ENCODE measurements at regions not wholly inside any gene's neighbourhood (a gene's known extent, or its start where the extent isn't known, plus 50 kb on each side); places are given as distances from the start of the nearest gene placed in this dataset.
A peak's percentile ranks its signal among the peaks of the same experiment; 100 is the strongest.

DNA sequence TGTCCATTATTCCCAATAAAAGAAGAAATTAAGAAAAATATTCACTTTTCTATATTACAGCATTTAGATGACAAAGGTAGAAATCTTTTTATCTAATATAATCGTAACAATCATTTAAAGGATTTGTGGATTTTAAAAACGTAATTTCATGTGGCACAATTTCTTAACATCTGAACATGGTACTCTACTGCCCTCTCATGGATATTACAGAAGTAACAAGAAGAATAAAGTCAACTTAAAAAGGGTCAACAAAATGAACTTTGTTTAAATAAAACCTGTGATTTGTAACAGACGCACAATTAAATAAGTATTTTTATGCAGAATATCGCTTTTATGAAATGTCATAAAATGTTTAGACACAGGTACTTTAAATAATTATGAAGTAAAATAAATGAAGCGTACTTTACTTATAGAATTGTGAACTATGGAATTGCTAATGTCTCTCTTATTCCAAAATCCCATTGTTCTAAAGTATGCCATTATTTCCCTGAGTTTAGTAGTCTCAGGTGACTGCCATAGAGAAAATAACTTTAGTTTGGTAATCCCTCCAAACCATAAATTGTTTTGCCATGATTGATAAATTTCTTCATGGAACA is 366.8 kb upstream of the ZNF385D start:
- peak; percentile 37 for DNase-seq

DNA sequence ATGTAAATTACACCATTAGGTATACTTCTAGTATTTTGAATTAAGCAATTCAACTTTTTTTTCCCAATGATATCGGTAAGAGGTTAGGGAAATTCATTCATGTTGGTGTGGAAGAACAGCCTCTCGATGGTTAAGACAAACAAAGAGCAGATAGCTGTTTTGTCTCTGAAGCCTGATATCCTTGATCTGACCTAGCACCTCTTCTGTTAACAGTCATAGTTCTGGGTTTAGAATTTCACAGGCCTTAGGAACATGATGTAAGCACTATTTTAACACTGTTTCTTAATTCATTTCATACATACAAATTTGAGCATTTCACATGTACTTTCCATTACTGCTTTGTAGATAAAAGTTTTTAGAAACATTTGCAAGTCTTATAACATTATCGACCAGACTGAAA is 367.5 kb upstream of the ZNF385D start:
- no peak for DNase-seq

DNA sequence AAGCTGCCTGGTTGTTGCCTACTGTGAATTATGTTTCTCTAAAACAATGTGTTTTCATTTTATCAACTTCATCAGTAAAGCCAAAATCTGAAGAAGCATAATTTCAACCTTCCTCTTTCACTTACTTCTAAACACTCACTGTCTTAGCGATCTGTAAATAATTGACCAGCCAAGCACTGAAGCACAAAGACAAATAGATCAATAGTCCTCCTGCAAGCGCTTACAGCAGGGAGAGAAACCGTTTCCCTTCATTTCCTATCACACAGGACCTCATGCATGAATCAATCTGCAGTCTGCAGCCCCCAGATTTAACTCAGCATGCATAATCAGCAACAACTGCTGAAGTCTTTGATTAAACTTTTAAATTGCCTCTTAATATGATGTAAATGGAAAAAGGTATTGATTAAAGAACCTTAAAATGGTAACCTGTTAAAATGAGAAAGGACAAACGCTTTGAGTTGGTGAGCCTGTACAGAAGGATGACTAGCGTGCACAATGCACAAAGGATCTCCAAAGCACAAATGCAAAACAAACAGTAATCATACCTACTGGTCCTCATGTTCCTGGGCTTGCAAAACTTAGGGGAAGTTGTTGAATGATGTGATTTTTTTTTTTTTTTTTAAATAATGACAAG is 370.2 kb upstream of the ZNF385D start:
- DNase-seq: no peak

GRCh38 chr3:22122567-22122966 is 371.6 kb upstream of the ZNF385D start:
- DNase-seq: no peak

DNA sequence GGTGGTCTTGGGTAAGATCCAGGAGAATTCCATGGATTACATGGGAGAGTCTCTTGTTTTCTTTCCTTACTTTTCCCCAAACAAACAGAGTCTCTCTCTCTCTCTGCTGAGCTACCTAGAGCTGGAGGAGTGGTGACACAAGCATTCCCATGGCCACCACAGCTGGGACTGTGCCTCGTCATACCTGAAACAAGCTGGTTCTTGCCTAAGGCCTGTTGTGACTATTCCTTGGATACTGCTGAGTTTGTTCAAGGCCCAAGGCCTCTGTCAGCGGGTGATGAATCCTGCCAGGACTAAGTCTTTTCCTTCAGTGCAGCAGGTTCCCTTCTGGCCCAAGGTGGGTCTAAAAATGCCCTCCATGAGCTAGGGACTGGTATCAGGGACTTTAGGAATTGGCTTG is 378.1 kb upstream of the ZNF385D start:
- DNase-seq: no peak

DNA sequence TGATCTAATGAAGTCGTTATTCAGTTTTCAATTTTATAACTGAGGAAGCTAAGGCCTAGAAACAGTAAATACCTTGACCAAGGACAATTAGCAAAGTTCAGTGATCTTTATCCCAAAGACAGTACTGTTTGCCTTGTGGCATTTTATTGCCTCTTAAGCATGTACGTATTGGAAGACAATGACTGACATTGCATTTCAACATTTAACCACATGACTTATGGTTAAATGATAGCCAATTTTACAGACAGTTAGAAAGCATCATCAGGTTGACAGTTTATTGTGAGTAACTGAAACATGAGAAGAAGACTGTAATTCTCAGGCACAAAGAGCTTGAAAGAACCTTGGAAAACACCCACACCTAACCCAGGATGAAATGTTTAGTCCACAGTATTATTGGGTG is 390.8 kb upstream of the ZNF385D start:
- no peak for DNase-seq

- DNase-seq: no peak
These were observed 396.2 kb upstream of the ZNF385D start for GRCh38 chr3:22147161-22147560.

GRCh38 chr3:22156868-22157267 is 405.9 kb upstream of the ZNF385D start:
- no peak for DNase-seq

DNA sequence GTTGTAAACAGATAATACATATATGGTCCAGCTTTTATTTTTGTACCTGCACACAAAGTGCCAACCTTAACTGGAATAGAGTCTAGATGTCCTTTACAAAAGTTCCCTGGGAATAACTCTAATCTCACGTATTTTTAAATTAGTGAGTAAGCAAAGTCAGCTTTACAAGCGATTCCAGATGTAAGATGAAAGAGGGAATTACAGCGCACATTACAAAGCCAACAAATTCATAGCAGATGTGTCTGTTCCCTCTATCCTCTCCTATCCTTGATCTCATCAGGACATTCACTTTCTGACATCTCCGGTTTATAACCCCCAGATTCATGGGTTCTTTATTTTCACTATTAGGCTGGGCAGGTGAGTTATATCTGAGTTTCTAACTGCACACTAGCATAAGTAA is 406.8 kb upstream of the ZNF385D start:
- no peak for DNase-seq

GRCh38 chr3:22159004-22159695 is 408.1 kb upstream of the ZNF385D start:
- DNase-seq: no peak

- no peak for DNase-seq
These were observed 410.3 kb upstream of the ZNF385D start for GRCh38 chr3:22161315-22161714.

DNA sequence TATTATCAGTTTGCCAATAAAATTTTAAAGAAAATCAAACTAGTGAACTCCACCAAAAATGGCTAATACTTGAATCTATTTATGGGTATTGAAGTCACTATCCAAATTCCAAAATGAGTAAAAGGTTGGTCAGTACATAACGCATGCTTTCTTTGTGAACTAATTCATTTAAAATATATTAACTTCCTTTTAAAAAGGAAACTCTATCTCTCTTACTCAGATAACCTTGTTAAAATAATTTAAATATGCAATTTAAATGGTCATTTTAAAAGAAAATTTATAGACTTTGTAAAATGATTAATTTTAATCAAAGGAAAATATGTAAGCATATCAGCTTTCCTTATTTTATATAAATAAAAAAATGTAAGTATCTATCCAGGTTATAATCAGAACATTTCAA is 419.4 kb upstream of the ZNF385D start:
- DNase-seq: no peak

- DNase-seq: no peak
These were observed 422.0 kb upstream of the ZNF385D start for GRCh38 chr3:22172964-22173363.

DNA sequence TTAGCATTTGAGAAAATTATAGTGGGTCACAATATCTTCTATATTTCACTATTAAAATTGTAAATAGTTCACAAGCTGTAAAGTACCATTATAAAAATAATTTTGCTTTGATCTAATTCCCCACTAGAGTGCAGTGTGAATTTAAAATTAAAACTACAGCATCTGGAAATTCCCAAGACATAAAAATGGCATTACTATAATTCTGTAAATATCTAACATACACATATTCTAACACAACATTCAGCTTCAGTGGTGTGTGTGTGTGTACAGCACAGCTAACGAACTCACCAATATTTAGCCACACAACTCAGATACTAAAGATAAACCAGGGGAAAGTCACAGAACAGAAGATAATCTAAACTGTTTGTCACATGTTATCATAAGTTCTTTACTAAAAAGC is 424.9 kb upstream of the ZNF385D start:
- DNase-seq: peak; percentile 6

DNA sequence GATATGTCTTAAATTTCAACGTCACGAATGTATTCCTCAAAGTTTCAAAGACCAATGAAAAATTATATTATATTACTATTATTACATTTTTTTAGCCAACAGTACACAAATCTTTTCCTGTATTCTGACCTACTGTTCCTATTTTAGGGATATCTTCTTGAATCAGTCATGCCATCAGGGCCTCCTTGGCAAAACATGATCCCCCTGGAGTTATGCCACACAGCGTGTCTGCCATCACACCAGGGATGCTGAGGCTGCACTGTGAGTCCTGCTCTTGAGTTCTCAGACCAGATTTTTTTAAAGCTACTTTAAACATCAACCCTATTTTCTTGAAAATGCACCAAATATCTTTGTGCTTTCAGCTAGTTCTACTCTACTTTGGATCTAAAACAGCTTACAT is 425.9 kb upstream of the ZNF385D start:
- DNase-seq: peak; percentile 49

DNA sequence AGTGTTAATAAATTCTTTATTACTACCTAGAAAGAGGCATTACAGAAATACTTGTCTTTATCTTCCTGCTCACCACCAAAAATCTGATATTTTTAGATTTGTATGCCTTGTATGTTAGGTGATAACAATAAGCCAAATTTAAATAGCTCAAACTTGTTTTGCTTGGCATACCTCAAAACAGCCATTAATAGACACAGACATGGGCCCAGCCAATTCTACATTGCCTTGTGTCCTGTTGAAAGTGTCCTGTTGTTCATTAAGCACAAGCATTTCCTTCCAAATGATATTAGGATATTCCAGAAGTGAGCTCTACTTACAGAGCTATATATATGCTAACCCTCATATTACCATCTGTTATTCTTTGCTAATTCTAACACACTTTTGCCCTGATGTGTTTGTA is 438.6 kb upstream of the ZNF385D start:
- no peak for DNase-seq

DNA sequence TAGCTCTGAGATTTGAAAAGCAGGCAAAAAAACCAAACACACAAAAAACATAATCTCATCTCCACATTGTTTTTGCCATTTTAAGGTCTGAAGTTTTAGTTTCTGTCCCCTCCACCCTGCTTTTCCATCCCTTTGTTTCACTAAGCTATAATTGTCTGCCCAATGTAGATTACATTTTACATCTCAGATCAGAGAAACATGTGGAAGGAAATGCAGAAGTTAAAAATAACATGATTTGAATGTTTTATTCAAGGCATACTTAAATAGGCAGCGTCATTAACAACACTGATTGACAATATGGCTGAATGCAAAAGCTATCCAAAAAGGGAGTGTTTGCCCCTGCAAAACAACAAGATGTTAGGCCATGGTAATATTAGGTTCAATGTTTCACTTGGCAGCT is 448.1 kb upstream of the ZNF385D start:
- DNase-seq: no peak

DNA sequence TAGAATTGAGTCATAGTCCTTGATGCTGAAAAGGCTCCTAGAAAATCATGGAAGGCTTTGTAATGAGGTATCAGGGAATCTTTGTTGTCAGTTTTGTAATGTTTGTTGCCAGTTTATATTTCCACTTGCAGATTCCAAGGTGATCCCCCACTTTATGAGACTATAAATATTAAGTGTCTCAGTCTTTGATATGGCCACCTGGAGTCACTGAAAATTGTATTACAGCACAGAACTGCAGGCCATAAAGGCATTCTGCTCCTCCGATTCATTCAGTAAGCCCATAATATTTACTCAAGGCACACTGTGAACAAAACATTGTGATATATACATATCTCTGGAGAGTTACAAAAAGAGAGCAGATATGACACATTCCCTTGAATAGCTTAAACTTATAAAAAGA is 457.8 kb upstream of the ZNF385D start:
- no peak for DNase-seq

DNA sequence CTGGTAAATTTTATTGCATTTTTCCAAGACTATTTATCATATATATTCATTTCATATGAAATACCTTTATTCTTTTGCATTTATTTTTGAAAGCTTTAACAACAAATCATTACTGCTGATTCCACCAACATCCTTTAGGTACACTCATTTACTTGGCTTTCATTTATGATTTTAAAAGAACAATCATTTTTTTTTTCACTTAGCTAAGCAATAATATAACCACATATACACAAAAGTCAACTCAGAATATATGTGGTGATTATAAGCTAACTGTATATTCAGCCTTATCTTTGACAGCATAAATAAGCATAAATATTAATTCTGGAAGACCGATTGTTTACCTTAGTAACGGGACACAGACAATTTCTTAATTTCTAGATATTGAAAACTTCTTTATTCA is 458.6 kb upstream of the ZNF385D start:
- DNase-seq: no peak

GRCh38 chr3:22210693-22211092 is 459.7 kb upstream of the ZNF385D start:
- no peak for DNase-seq

GRCh38 chr3:22216601-22217000 is 465.6 kb upstream of the ZNF385D start:
- DNase-seq: peak; percentile 7

DNA sequence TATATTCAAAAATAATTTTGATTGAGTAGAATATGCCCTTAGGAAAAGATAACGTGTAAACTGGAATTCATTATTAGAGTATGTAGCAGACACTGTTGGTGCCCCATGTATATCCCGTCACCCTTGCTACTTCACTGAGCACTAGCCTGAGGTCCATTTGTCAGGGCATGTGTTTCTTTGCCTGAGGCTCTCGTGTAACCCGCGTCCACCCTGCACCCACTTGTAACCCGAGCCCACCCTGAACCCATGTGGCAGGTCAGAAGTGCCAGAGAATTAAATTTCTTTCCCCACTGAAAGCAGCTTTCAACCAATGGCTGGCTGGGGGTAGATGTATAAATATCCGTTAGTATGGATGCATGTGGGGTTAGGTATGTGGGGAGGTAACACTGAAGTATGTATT is 474.2 kb upstream of the ZNF385D start:
- DNase-seq: no peak

DNA sequence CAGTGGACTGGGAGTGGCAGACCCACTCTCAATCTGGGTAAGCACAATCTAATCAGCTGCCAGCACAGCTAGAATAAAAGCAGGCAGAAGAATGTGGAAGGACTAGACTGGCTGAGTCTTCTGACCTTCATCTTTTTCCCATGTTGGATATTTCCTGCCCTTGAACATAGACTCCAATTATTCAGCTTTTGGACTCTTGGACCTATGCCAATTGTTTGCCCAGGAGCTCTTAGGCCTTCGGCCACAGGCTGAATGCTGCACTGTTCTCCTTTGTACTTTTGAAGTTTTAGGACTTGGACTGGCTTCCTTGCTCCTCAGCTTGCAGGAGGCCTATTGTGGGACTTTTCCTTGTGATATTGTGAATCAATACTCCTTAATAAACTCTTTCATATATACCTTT is 477.7 kb upstream of the ZNF385D start:
- no peak for DNase-seq

GRCh38 chr3:22231061-22231460 is 480.1 kb upstream of the ZNF385D start:
- no peak for DNase-seq

Measured in NCI-H446 treated with DMSO at 0.1 percent for 48 hours (cell line).